Cardiac muscle cell (in vitro differentiated cells and primary cell): ENCODE measurements at regions not wholly inside any gene's neighbourhood (a gene's known extent, or its start where the extent isn't known, plus 50 kb on each side); places are given as distances from the start of the nearest gene placed in this dataset.

Experiments used
- DNase-seq, 2 donors: peaks; one replicate each; pipeline versions ENCODE4 v3.0.0 to v3.0.0-alpha.2; 2010 to 2017; ENCODE audit warnings: low read depth in 1 of 2, low spot score in 1 of 2
- H3K27ac ChIP-seq: fragments of 200-600 bp; sonication (generic); 2 replicates; pipeline ENCODE4 v1.5.1; 2016
- H3K27me3 ChIP-seq: fragments of 200-600 bp; sonication (generic); 2 replicates; pipeline ENCODE4 v1.6.0; 2016; ENCODE audit warnings: control low read depth
- H3K36me3 ChIP-seq: fragments of 200-600 bp; sonication (generic); 2 replicates; pipeline ENCODE4 v1.5.1; 2016; ENCODE audit warnings: control low read depth
- H3K4me1 ChIP-seq: fragments of 200-600 bp; sonication (generic); 2 replicates; pipeline ENCODE4 v1.8.1; 2017; ENCODE audit warnings: low read depth, mild to moderate bottlenecking, mixed run types
- H3K4me3 ChIP-seq: fragments of 200-600 bp; sonication (generic); 2 replicates; pipeline ENCODE4 v1.5.1; 2016; ENCODE audit warnings: mild to moderate bottlenecking
- H3K9me3 ChIP-seq: fragments of 200-600 bp; sonication (generic); 2 replicates; pipeline ENCODE4 v1.5.1; 2017; ENCODE audit warnings: low read depth, mild to moderate bottlenecking, control low read depth
- TF ChIP-seq, protein P1 (sequence below): IDR thresholded peaks from 2 replicates; pipeline ENCODE4 v1.5.1; 2012; ENCODE audit warnings: low read depth, mild to moderate bottlenecking, low read length

DNA sequence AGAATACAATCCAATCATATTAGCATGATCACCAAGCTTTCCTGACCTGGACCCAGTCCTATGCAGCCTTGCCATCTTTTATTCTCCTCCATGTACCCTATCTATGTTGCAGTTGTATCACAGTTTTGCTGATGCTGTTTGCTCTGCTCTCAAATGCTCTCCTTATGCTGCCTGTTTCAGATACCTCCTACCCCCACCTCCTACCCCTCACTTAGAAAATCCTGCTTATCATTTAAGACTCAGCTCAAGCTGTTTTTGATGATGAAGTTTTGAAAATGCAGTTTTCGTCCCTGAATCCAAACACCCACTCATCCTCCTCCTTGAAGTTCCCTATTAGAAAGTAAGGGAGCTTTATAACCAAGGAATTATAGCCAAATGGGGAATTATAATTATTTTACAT lies 457.4 kb upstream of the ATP2B1 start:
- Histone ChIP-seq H3K27me3 (no peaks in the 10 kb centered on the region), H3K4me3 (no peak overlapping the region), H3K9me3 (no peaks in the 10 kb centered on the region), H3K4me1 (no peaks in the 10 kb centered on the region), H3K36me3 (no peaks in the 10 kb centered on the region), H3K27ac (no peak overlapping the region)
- DNase-seq, result no peak
- TF ChIP-seq, protein P1, sequence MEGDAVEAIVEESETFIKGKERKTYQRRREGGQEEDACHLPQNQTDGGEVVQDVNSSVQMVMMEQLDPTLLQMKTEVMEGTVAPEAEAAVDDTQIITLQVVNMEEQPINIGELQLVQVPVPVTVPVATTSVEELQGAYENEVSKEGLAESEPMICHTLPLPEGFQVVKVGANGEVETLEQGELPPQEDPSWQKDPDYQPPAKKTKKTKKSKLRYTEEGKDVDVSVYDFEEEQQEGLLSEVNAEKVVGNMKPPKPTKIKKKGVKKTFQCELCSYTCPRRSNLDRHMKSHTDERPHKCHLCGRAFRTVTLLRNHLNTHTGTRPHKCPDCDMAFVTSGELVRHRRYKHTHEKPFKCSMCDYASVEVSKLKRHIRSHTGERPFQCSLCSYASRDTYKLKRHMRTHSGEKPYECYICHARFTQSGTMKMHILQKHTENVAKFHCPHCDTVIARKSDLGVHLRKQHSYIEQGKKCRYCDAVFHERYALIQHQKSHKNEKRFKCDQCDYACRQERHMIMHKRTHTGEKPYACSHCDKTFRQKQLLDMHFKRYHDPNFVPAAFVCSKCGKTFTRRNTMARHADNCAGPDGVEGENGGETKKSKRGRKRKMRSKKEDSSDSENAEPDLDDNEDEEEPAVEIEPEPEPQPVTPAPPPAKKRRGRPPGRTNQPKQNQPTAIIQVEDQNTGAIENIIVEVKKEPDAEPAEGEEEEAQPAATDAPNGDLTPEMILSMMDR, result no peak

DNA sequence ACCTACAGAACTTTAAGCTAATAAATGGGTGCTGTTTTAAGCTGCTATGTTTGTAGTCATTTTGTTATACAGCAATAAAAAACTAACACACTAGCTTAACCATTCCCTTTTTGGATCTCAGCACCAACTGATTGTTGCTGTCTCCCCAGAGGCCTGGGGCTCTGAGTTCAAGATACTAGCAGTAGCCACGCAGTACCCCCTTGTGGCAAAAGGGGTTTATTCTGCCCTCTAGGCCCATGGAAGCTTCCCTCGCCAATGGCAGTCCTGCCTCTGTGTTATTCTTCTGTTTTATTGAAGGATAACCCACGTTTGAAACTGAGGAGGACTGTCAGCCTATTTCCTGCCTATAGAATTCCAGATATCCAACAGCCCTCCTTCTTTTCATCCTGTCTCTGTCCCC lies 455.3 kb upstream of the ATP2B1 start:
- Histone ChIP-seq H3K27me3 (no peaks in the 10 kb centered on the region), H3K4me1 (no peaks in the 10 kb centered on the region), H3K27ac (no peak overlapping the region), H3K36me3 (no peaks in the 10 kb centered on the region), H3K9me3 (no peaks in the 10 kb centered on the region), H3K4me3 (no peak overlapping the region)
- DNase-seq, result no peak
- TF ChIP-seq, protein P1, result no peak

DNA sequence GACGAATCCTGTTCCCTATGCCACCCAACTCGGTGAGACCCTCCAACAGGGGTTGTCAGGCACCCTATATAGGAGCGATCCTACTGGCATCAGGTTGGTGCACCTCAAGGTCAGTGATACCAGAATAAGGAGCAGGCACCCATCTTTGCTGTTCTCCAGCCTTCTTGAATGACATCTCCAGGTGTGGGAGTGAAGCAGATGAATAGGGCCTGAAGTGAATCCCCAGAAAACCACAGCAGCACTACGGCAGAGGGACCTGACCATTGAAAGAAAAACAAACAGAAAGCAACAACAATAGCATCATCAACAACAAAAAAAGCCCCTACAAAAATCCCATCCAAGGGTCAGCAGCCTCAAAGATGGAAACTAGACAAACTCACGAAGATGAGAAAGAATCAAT lies 445.2 kb upstream of the ATP2B1 start:
- Histone ChIP-seq H3K4me3 (no peak overlapping the region), H3K27me3 (no peaks in the 10 kb centered on the region), H3K9me3 (no peaks in the 10 kb centered on the region), H3K4me1 (no peaks in the 10 kb centered on the region), H3K27ac (no peak overlapping the region), H3K36me3 (no peaks in the 10 kb centered on the region)
- no peak for DNase-seq
- TF ChIP-seq, protein P1, result no peak

DNA sequence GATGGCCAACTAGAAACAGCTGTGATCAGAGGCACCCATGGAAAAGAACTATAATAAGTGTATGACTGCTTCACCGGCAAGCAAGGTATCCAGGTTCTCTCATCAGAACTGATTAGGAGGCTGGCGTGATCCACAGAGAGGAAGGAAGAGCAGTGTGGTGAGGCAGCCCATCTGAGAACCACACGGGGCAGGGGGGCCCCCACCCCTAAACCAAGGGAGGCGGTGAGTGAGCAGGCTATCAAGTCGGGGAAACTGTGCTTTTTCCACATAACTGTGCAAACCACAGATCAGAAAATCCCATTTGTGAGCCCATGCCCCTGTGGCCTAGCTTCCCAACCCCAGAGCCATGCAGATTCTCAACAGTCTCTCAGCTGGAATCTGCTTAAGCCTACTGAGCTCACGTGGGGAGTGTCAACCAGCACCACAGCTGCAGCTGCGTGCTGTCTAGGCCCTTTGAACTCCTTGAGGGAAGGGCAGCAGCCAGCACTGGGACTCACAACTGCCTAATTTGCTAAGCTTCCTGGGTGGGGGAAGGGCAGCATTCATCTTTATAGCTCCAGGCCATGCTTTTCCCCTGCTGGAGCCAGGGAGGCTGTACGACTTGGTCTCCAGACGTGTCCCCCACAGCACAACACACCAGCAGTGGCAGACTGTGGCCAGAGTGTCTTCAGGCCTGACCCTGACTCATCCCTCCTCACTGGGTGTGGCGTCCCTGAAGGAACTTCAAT lies 444.4 kb upstream of the ATP2B1 start:
- TF ChIP-seq, protein P1, result no peak
- Histone ChIP-seq H3K9me3 (no peaks in the 10 kb centered on the region), H3K4me1 (no peaks in the 10 kb centered on the region), H3K36me3 (no peaks in the 10 kb centered on the region), H3K4me3 (no peak overlapping the region), H3K27me3 (no peaks in the 10 kb centered on the region), H3K27ac (no peak overlapping the region)
- no peak for DNase-seq

DNA sequence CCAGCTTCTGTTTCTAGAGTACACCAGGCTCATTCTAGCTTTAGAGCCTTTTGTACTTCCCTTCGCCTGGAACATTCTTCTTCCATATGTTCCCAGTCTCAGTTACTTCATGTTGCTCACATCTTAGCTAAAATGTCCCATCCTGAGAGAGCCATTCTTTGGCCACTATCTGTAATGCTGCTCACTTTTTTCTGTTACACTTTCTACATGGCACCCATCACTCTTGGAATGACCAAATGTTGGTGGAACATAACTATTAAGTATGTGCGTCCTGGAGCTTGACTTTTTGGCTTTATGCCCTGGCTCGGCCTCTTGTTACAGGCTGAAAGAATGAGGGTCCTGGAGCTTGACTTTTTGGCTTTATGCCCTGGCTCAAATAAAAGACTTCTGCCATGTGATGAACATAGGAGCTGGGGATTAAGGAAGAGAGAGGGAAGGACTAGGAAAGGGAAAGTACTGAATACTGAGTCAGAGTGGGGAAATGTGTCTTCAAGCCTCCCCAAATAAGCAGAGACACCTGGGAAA lies 442.9 kb upstream of the ATP2B1 start:
- Histone ChIP-seq H3K4me3 (no peak overlapping the region), H3K27ac (no peak overlapping the region), H3K4me1 (no peaks in the 10 kb centered on the region), H3K9me3 (no peaks in the 10 kb centered on the region), H3K27me3 (no peaks in the 10 kb centered on the region), H3K36me3 (no peaks in the 10 kb centered on the region)
- TF ChIP-seq, protein P1, result no peak
- no peak for DNase-seq
